Keratinocyte (primary cell): ENCODE measurements at regions not wholly inside any gene's neighbourhood (a gene's known extent, or its start where the extent isn't known, plus 50 kb on each side); places are given as distances from the start of the nearest gene placed in this dataset.

Source experiments
- DNase-seq: peaks from one replicate; pipeline ENCODE4 v3.0.0-alpha.2; 2011; ENCODE audit warnings: low read depth, missing footprints, low spot score
- FAIRE-seq: peaks from 2 replicates; lab custom pipeline; 2011; peaks lifted over from hg19 to GRCh38; lab: Jason Lieb, UNC
- H2AFZ ChIP-seq: 2 replicates; pipeline ENCODE4 v1.6.0; 2012; ENCODE audit warnings: low read length, control low read depth, inconsistent platforms; ENCODE audit not compliant: control insufficient read depth
- H3K27ac ChIP-seq: 2 replicates; pipeline ENCODE4 v1.5.1; 2011; ENCODE audit warnings: low read length; ENCODE audit not compliant: control insufficient read depth, insufficient read depth
- H3K27me3 ChIP-seq: 3 replicates; pipeline ENCODE4 v1.6.0; 2011; ENCODE audit warnings: low read length; ENCODE audit not compliant: control insufficient read depth, insufficient read depth; ENCODE audit errors: extremely low read depth
- H3K36me3 ChIP-seq, 2 experiments: 2 replicates in 1 of 2; 3 replicates in 1 of 2; pipeline ENCODE4 v1.5.1; 2011; ENCODE audit warnings: low read length in 2 of 2, mild to moderate bottlenecking in 1 of 2; ENCODE audit not compliant: control insufficient read depth in 2 of 2, insufficient read depth in 2 of 2; ENCODE audit errors: extremely low read depth in 1 of 2
- H3K4me1 ChIP-seq: 3 replicates; pipeline ENCODE4 v1.5.1; 2011; ENCODE audit warnings: low read length; ENCODE audit not compliant: control insufficient read depth, insufficient read depth; ENCODE audit errors: extremely low read depth
- H3K4me2 ChIP-seq: 3 replicates; pipeline ENCODE4 v1.6.0; 2011; ENCODE audit warnings: low read depth, low read length; ENCODE audit not compliant: control insufficient read depth, insufficient read depth; ENCODE audit errors: extremely low read depth
- H3K4me3 ChIP-seq, 3 experiments: fragments of 200-600 bp in 1 of 3; sonication (generic) in 1 of 3; 2 replicates in 2 of 3; 3 replicates in 1 of 3; pipeline ENCODE4 v1.5.1; 2011 to 2016; ENCODE audit warnings: low read length in 3 of 3, mild to moderate bottlenecking in 3 of 3, control low read depth in 2 of 3, inconsistent platforms in 1 of 3, low read depth in 1 of 3, mixed read lengths in 1 of 3, mixed run types in 1 of 3, moderate library complexity in 1 of 3; ENCODE audit not compliant: control insufficient read depth in 2 of 3, insufficient read depth in 2 of 3; ENCODE audit errors: extremely low read depth in 1 of 3
- H3K79me2 ChIP-seq: 2 replicates; pipeline ENCODE4 v1.6.0; 2012; ENCODE audit warnings: low read length; ENCODE audit not compliant: control insufficient read depth, insufficient read depth
- H3K9ac ChIP-seq: 3 replicates; pipeline ENCODE4 v1.6.0; 2011; ENCODE audit warnings: low read length; ENCODE audit not compliant: control insufficient read depth, insufficient read depth; ENCODE audit errors: extremely low read depth
- H3K9me1 ChIP-seq: 3 replicates; pipeline ENCODE4 v1.6.0; 2011; ENCODE audit warnings: low read length; ENCODE audit not compliant: control insufficient read depth, insufficient read depth; ENCODE audit errors: extremely low read depth
- H3K9me3 ChIP-seq: 2 replicates; pipeline ENCODE4 v1.5.1; 2012; ENCODE audit warnings: low read depth, low read length; ENCODE audit not compliant: control insufficient read depth
- H4K20me1 ChIP-seq: 3 replicates; pipeline ENCODE4 v1.6.0; 2011; ENCODE audit warnings: low read length; ENCODE audit not compliant: control insufficient read depth, insufficient read depth; ENCODE audit errors: extremely low read depth
- EZH2 ChIP-seq: IDR thresholded peaks from one replicate; pipeline ENCODE4 v1.6.1; 2012; ENCODE audit warnings: inconsistent platforms, mild to moderate bottlenecking, low read length, moderate library complexity
- dilution Hi-C: fragments of 300-500 bp; cut with MboI; formaldehyde crosslinking; loops from one replicate; pipeline ENCODE4 v1.7.0; 2020; ENCODE audit warnings: low sequenced_read_pairs; ENCODE audit not compliant: extremely low pct_ligation_motif_present
- TF ChIP-seq, protein P1 (sequence below), 3 experiments: IDR thresholded peaks in 1 of 3; conservative IDR thresholded peaks in 1 of 3; optimal IDR thresholded peaks in 1 of 3; 2 replicates in 2 of 3; 3 replicates in 1 of 3; pipeline versions ENCODE3 to v1.5.1; 2011; ENCODE audit warnings: low read length in 3 of 3, mild to moderate bottlenecking in 3 of 3, moderate library complexity in 2 of 3, control low read depth in 1 of 3, inconsistent platforms in 1 of 3; ENCODE audit not compliant: insufficient read depth in 2 of 3; ENCODE audit errors: extremely low read depth in 1 of 3

DNA sequence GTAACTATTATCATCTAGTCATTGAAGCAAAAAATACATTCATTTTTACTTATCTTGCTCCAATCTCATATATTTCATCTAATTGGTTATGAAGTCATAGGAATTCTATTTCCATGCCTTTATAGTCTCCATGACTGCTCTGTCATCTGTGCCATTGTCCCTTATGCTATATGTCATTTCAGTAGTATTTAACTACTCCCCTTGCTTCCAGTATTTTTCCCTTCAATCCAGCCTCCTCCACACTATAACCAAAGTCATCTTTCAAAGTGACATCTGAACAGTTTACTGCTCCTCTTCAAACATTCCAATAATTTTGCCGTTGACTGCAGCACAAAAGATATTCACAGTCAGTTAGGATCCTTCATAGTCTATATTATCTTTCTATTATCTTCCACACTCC, 216.6 kb upstream of the HS3ST5 start:
- H3K9me1 ChIP-seq: no peaks in the 10 kb centered on the region
- no peaks in the 10 kb centered on the region for H4K20me1 ChIP-seq
- no peak overlapping the region for H3K27ac ChIP-seq
- no peaks in the 10 kb centered on the region for H3K4me1 ChIP-seq
- no peak for DNase-seq
- H3K9me3 ChIP-seq: no peaks in the 10 kb centered on the region
- no peaks in the 10 kb centered on the region for H3K27me3 ChIP-seq
- H3K4me3 ChIP-seq: no peak overlapping the region
- no peaks in the 10 kb centered on the region for H3K36me3 ChIP-seq
- no peak for FAIRE-seq
- H2AFZ ChIP-seq: no peak overlapping the region
- H3K79me2 ChIP-seq: no peaks in the 10 kb centered on the region
- no peak for TF ChIP-seq EZH2
- TF ChIP-seq, protein P1, sequence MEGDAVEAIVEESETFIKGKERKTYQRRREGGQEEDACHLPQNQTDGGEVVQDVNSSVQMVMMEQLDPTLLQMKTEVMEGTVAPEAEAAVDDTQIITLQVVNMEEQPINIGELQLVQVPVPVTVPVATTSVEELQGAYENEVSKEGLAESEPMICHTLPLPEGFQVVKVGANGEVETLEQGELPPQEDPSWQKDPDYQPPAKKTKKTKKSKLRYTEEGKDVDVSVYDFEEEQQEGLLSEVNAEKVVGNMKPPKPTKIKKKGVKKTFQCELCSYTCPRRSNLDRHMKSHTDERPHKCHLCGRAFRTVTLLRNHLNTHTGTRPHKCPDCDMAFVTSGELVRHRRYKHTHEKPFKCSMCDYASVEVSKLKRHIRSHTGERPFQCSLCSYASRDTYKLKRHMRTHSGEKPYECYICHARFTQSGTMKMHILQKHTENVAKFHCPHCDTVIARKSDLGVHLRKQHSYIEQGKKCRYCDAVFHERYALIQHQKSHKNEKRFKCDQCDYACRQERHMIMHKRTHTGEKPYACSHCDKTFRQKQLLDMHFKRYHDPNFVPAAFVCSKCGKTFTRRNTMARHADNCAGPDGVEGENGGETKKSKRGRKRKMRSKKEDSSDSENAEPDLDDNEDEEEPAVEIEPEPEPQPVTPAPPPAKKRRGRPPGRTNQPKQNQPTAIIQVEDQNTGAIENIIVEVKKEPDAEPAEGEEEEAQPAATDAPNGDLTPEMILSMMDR (optimal IDR thresholded peaks at IDR 0.05 in 1 of 3, IDR thresholded peaks at IDR 0.05 in 1 of 3, conservative IDR thresholded peaks at IDR 0.05 in 1 of 3; ENCODE audit: extremely low read depth in 1 of 3, insufficient read depth in 2 of 3, low read length in 3 of 3): no peak
- dilution Hi-C loops: no loop called here
- H3K4me2 ChIP-seq: no peak overlapping the region
- H3K9ac ChIP-seq: no peak overlapping the region

DNA sequence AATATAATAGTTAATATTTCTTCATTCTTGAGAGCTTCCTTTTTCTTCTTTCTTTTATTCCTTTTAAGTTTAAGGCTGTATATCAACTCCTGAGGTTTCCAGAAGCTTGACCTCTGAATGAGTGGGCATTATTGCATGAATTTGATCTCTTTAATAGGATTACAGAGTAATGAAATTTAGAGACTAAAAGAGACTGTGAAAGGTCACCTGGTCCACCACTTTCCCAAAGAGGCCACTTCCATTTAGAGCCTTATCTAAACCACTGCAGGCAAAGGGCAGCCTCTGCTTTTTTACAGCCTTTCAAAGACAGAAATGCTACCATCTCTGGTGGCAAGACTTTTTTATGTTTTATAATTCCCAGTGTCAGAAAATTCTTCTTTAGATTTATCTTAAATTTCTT, 215.3 kb upstream of the HS3ST5 start:
- TF ChIP-seq, protein P1 (optimal IDR thresholded peaks at IDR 0.05 in 1 of 3, IDR thresholded peaks at IDR 0.05 in 1 of 3, conservative IDR thresholded peaks at IDR 0.05 in 1 of 3; ENCODE audit: extremely low read depth in 1 of 3, insufficient read depth in 2 of 3, low read length in 3 of 3): no peak
- TF ChIP-seq EZH2: no peak
- H3K4me3 ChIP-seq: no peak overlapping the region
- H3K27ac ChIP-seq: no peak overlapping the region
- H3K9me3 ChIP-seq: no peaks in the 10 kb centered on the region
- no peak overlapping the region for H2AFZ ChIP-seq
- no peaks in the 10 kb centered on the region for H4K20me1 ChIP-seq
- no peaks in the 10 kb centered on the region for H3K9me1 ChIP-seq
- H3K4me1 ChIP-seq: no peaks in the 10 kb centered on the region
- no peaks in the 10 kb centered on the region for H3K27me3 ChIP-seq
- FAIRE-seq: no peak
- H3K36me3 ChIP-seq: no peaks in the 10 kb centered on the region
- dilution Hi-C loops: no loop called here
- no peak overlapping the region for H3K4me2 ChIP-seq
- H3K9ac ChIP-seq: no peak overlapping the region
- no peaks in the 10 kb centered on the region for H3K79me2 ChIP-seq
- no peak for DNase-seq
